ENCODE measurements at regions not wholly inside any gene's neighbourhood (a gene's known extent, or its start where the extent isn't known, plus 50 kb on each side); places are given as distances from the start of the nearest gene placed in this dataset.

GRCh38 chr5:109942646-109943045 lies 252.9 kb downstream of the MAN2A1 start:
- ATAC-seq = no peak
- H3K4me3 ChIP-seq = no peak overlapping the region
- no peaks in the 10 kb centered on the region for H3K36me3 ChIP-seq (ENCODE audit: insufficient read depth in 1 of 2, low read depth in 1 of 2)
- WGBS, 3 donors = 37 to 57% (median 57%) methylated on average over 1 of the region's 1 CpG
- no peak overlapping the region for H3K27ac ChIP-seq
- intact Hi-C loops (cut with DNase I) = no loop called here
- TF ChIP-seq CTCF (IDR thresholded peaks at IDR 0.05) = no peak
- DNase-seq = no peak
- H3K9me3 ChIP-seq = peaks cover 3% of the 10 kb centered on the region
- no peaks in the 10 kb centered on the region for H3K4me1 ChIP-seq
- H3K27me3 ChIP-seq (ENCODE audit: insufficient read depth in 3 of 3, low read length in 2 of 3) = no peaks in the 10 kb centered on the region

GRCh38 chr5:109943701-109944235 lies 254.0 kb downstream of the MAN2A1 start:
- Histone ChIP-seq H3K4me1 (no peaks in the 10 kb centered on the region), H3K9me3 (peaks cover 3% of the 10 kb centered on the region), H3K4me3 (no peak overlapping the region), H3K27ac (no peak overlapping the region), H3K36me3 (ENCODE audit: insufficient read depth in 1 of 2, low read depth in 1 of 2) (no peaks in the 10 kb centered on the region), H3K27me3 (ENCODE audit: insufficient read depth in 3 of 3, low read length in 2 of 3) (no peaks in the 10 kb centered on the region)
- 68 to 75% (median 73%) methylated on average over 3 of the region's 3 CpGs for WGBS, 3 donors
- ATAC-seq (no peak), DNase-seq (no peak)
- intact Hi-C loops (cut with DNase I) = no loop called here
- no peak for TF ChIP-seq CTCF (IDR thresholded peaks at IDR 0.05)

- DNase-seq = no peak
- WGBS, 3 donors = 68 to 74% (median 74%) methylated on average over 3 of the region's 3 CpGs
- no peak overlapping the region for H3K27ac ChIP-seq
- peaks cover 1% of the 10 kb centered on the region for H3K9me3 ChIP-seq
- no peak for ATAC-seq
- no peaks in the 10 kb centered on the region for H3K4me1 ChIP-seq
- no peak overlapping the region for H3K4me3 ChIP-seq
- TF ChIP-seq CTCF (IDR thresholded peaks at IDR 0.05) = no peak
- H3K36me3 ChIP-seq (ENCODE audit: insufficient read depth in 1 of 2, low read depth in 1 of 2) = no peaks in the 10 kb centered on the region
- intact Hi-C loops (cut with DNase I) = no loop called here
- no peaks in the 10 kb centered on the region for H3K27me3 ChIP-seq (ENCODE audit: insufficient read depth in 3 of 3, low read length in 2 of 3)
These were observed 254.7 kb downstream of the MAN2A1 start for GRCh38 chr5:109944461-109944860.

GRCh38 chr5:109945097-109945678 lies 255.5 kb downstream of the MAN2A1 start:
- no peaks in the 10 kb centered on the region for H3K4me1 ChIP-seq
- TF ChIP-seq CTCF (IDR thresholded peaks at IDR 0.05) = no peak
- no peak overlapping the region for H3K4me3 ChIP-seq
- intact Hi-C loops (cut with DNase I) = no loop called here
- ATAC-seq (no peak), DNase-seq (no peak)
- H3K27ac ChIP-seq = no peak overlapping the region
- WGBS, 3 donors = 77 to 79% (median 78%) methylated on average over 6 of the region's 6 CpGs
- H3K27me3 ChIP-seq (ENCODE audit: insufficient read depth in 3 of 3, low read length in 2 of 3) = no peaks in the 10 kb centered on the region
- no peaks in the 10 kb centered on the region for H3K9me3 ChIP-seq
- no peaks in the 10 kb centered on the region for H3K36me3 ChIP-seq (ENCODE audit: insufficient read depth in 1 of 2, low read depth in 1 of 2)

Measured in psoas muscle (tissue), 7 donors.